DMS114 treated with DMSO at 0.1 percent for 48 hours (cell line): ENCODE measurements at regions not wholly inside any gene's neighbourhood (a gene's known extent, or its start where the extent isn't known, plus 50 kb on each side); places are given as distances from the start of the nearest gene placed in this dataset.

Experiments used
- DNase-seq: peaks from one replicate; lab custom pipeline; 2025; ENCODE audit not compliant: unreplicated experiment; lab: John Stamatoyannopoulos, UW

DNA sequence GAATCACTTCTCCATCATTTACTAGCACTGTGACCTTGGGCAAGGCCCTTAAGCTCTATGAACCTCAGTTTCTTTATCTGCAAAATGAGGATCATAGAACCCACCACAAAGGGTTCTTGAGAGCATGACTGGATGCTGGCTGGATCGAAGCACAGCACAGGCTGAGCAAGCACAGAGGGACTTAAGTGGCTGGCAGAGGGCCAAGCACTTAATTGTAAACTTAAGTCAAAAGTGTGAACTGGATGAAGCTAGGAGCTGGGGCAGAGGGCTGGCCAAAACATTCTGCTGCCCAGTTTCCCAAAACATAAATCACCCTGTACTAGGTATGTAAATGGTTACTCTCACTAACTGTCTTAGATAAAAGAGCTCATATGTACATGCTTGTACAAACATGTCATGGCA lies 112.3 kb upstream of the WWC1 start:
- no peak for DNase-seq

DNA sequence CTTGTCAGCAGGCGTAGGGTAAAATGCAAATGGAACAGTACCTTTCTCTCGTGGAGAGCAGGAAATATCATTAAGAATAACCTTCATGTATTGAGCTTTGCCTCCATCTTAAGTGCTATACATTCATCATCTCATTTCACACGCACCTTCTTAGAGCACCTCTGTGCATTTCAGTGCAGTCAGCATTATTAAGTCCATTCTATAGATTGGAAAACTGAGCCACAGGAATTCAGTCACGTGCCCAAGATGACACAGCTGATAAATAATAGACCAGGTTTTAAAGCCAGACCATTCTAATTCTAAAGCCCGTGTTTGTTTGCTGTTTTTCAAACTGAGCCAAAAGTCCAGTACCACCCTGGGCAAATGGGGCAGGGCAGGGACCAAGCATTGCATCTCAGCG lies 109.2 kb upstream of the WWC1 start:
- DNase-seq: no peak

DNA sequence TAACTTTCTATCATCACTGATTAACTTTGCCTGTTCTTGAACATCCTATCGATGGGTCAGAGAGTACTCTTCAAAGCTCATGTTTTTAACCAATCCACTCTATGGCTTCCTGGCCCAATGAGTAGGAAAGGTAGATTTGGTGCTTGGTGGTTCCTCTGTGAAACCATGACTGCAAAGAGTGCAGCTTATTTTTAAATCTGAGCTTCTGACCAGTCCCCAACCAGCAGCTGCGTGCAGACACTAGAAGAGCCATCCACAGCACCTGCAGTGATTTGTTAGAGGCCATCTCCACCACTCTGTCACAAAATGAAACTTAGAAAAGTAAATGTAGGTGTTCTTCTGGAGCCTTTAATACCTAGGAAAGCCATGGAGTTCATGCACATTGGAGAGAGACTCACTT lies 107.3 kb upstream of the WWC1 start:
- DNase-seq: no peak

DNA sequence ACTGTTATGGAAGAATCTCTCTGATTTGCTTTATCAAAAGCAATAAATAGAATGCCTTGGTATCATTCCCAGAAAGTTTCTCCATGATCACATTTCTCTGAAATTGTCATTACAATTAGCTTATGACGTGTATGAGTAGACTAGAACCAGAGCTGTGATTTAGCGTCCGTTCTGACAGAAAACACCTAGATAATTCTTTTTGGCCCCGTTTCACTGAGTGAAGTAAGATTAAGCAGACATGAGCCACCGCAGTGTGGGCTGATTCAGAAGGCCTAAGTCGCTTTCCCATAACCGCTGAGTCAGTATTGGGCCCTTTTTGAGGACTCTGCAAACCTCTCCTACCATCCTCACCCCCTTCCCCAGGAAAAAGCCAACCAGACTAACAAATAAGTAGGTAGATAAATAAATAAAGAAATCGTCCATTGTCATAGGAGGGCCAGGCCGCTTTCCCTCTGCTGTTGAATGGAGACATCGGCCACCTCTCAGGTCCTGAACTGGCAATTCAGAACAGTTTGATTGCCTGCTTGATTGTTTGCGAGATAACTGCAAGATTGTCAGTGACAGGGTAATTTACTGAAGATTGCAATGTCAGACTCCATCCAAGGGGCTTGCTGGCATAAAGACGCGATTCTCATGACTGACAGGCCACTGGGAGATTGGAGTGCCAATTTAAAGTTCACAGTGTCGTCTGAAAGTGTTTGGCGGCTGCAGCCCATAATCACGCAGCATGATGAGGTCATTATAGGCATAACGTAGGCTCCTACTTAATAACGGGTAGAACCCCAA lies 105.0 kb upstream of the WWC1 start:
- DNase-seq: no peak

DNA sequence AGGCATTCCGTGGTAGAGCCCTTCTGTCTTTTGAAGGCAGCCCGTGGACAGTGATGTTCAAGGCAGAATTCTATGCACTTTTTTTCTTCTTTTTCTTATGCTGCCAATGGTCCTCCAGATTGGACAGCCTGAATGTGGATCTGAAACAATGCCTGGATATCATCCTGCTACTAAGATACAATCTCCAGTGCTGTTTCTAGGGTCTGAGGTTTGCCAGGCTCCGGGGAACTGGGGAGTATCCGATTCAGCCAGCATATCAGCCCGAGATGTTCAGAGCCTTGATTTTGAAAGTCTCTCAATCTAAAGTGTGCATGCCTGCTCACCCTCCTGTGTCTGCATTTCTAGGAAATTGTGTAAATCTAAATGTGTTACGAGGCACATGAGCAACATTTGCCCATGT lies 103.8 kb upstream of the WWC1 start:
- no peak for DNase-seq

DNA sequence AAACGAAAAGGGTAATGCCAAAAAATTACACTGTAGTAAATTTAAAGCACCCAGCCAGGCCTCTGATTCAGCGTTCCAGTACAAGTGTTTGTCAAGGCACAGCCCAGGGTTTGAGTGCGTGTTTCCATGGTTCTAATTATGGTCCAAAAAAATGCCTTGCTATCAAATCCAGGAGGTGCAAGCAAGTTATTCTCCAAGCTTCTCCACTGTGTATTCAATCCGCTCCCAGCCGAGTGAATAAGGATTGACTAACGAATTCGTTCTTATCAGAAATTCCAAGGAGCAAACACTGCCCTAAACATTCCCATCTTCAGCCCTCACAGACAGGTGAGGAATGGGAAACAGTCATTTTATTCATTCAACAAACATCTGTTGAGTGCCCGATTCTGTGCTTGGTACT lies 103.3 kb upstream of the WWC1 start:
- DNase-seq: no peak

DNA sequence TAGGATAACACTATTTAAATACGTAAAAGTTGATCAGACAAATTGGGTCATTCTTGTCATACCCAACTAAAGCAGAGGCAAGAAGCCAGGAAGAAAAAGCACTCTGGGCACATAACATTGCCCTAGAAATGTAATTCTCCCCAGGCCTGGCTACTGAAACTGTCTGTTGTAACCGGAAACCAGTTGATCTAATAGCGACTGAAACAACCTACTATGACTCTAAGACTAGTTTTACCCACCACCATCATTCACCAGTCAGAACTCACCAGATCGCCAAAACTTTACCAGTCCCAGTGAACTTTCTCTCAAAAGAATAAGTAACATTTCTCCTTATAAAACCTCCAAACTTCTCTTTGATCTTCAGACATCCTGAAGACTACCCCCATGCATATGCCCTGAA lies 99.3 kb upstream of the WWC1 start:
- DNase-seq: no peak

DNA sequence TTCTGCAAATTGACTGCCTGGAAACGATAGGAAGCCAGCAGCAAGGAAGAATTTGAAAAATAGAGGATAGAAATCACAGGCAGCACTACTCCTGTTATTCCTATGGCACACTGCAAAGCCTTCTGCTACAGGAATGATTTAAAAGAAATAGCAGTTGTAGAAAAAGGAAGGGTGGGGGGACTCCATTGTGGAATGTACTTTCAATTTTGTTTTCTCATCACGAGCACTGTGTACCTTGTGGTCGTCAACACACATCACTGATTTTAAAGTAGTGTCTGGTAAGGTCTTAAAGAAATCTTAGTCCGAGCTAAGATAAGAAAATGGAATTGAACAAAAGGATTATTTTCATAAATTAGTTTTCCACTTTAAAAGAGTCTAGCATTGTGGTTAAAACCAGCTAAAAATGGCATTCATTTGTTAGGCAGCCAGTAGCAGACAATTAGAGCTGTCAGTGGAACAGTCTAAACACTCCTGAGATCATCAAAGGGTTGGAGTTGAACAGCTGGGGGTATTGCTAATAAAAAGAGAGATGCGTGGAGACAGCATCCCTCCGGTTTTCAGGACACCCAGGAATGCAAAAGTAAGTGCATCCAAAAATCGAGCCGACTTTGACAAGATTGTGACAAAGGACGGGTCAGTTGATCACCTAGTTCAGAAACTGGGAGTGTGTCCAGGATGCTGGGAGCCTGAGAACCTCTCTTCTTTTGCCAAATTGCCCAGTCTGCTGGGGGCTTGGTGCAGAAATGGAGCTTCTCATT lies 97.8 kb upstream of the WWC1 start:
- no peak for DNase-seq

DNA sequence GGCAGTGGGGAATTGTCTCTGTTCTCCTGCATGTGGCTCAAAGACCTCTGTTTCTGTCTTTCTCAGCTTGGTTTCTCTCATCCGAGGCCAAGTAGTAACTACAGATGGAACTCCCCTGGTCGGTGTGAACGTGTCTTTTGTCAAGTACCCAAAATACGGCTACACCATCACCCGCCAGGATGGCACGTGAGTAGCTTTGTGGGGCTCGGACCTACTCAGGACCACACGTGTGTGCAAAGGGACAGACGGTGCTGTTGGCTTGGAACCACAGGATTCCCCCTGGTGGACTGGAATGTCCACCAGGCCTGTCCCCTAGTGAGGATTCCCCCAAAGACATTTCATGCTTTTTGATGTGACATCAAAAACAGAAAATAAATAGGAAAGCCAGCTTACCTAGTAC lies 96.3 kb upstream of the WWC1 start:
- DNase-seq: no peak

DNA sequence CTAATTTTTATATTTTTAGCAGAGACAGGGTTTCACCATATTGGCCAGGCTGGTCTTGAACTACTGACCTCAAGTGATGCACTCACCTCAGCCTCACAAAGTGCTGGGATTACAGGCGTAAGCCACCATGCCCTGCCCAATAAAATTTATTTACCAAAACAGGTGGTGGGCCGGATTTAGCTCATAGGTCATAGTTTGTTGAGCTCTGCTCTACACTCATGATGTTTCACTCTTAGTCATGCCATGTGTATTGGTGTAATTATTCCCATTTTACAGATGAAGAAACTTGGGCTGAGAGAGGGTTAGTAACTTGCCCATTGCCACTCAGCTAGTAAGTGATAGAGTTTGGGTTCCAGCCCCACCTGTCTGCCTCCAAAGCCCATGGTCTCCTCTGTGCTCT lies 93.1 kb upstream of the WWC1 start:
- no peak for DNase-seq

DNA sequence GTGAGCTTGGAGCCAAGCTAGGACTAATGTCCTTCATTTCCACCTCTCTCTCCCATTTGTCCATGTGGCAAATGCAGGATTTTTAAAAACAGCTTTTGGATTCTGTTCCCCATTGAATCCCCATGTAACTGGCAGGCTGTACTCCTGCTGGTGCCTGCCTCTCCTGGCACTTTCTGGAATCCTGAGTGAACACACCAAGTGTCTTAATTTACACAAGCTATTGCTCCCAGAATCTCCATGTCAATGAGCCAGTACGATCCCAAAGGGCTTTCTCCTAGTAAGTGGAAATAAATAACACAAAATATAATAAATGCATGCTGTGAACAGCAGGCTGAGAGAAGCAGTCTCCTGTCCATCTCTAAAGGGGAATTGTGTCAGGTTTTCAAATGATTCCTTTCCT lies 88.4 kb upstream of the WWC1 start:
- DNase-seq: no peak

DNA sequence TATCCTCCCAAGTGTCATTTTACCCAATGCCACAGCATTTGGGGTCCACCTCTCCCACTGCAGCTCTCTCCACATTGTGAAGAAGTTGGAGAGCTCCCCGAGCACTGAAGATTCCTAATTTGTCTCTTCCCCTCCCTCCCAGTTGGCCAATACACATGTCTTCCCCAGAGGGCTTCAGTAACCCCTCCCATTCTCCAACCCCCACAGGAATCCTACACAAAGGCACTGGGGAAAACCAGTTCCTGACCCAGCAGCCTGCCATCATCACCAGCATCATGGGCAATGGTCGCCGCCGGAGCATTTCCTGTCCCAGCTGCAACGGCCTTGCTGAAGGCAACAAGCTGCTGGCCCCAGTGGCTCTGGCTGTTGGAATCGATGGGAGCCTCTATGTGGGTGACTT lies 87.3 kb upstream of the WWC1 start:
- no peak for DNase-seq

DNA sequence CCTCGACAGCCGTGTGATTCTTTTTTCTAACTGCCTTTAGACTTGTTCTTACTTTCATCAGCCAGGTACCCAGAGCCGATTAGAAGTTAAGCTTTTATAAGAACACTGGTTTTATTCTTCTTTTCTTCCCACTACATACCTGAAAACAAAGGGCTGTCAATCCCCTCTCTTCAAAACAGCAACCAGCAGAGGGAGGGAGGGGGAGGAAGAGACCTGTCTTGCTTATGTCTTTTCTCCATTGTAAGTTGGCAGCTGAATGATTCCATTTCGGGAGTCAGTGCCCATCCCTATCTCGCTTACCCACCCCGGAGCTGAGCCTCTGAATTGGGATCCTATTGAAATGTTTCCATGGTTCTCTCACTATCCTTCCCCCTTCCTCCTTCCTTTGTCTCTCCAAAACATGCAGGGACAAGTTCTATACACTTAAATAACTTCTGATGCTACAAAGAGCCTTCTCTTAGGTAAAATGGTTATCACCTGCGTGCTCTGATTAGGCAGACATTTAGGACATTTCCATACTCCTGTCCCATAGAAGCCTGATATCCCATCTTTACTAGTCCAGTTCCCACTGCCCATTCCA lies 83.9 kb upstream of the WWC1 start:
- no peak for DNase-seq

DNA sequence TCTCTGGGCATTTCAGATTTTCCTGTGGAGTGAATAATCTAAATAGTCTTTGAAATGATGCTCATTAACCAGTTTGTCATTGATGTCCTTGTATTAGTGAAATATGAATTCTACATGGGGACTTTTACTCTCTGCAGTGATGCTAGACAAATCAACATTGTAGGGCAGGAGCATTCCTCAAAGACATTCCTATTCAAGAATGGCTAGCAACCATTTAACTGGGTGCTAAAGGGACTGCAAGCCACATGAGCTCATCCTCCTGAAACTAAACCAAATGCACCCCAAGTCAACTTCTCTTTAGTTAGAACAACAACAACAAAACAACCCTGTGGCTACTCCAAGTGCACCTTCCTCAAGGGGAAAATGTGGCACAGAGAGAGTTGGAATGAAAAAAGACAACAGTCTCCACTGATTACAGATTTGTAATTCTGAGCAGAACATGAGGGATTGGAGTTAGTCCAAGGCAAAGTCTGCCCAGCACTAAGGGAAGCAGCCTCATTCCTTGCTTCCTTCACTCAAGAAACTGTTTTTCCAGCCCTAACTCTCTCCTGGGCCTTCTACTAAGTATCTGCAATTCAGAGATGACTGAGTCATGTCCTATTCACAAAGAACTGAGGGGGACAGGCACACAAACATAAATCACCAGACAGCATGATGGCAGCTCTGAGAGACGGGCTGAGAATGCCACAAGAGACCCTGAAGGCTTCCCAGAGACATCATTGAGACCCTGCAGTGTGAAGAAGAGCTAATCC lies 82.0 kb upstream of the WWC1 start:
- no peak for DNase-seq

DNA sequence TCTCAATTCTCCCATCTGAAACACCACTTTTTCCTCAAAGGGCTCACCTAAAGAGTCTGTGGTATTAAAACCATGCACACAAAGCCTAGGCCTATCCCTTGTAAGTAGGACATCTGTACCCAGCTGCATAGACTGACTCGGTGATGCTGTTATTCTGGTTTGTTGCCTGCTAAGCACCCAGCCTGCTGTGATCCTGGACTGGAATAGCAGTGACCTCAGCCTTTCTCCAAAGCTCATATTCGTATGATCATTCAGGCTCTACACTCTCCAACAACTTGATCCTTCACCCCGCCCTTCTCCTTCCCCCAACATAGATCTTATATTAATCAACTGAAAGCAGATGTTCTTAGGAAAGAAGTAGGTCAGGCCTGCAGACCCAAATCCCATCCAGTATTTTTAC lies 81.4 kb upstream of the WWC1 start:
- no peak for DNase-seq

DNA sequence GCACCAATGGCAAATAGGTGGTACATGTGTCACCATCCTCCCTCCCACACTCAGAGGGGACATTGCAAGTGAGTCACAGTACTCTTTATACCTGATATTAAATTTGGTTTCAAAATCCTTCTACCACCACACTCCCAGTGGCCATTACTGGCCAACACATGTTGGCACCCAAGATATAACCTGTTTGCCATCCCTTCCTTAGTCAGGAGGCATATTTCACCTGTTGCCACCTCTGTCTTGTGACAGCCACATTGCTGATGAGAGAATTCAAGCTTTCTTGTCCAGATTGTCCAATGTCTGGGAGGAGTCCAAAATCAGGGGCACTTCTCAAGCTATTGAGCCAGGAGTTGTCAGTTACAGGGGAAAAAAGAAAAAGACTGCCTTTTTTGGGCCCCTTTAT lies 80.2 kb upstream of the WWC1 start:
- no peak for DNase-seq

DNA sequence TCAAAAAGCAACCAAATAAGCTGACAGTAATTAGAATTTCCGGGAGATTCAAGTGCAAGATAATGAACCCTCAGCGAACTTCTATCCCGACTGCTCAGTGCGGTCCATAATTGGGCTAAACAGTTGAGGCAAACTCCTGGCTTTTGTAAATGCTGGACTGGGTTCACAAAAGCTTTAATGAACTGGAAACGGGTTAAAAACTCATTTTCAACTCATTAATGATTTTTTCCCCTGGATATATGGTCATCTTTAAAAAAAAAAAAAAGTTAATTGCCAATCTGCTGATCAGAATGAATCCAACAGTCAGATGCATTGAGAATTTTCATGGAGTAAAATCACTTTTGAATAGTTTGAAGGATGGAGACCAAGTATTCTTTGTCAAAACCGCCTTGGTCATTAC lies 79.5 kb upstream of the WWC1 start:
- no peak for DNase-seq

DNA sequence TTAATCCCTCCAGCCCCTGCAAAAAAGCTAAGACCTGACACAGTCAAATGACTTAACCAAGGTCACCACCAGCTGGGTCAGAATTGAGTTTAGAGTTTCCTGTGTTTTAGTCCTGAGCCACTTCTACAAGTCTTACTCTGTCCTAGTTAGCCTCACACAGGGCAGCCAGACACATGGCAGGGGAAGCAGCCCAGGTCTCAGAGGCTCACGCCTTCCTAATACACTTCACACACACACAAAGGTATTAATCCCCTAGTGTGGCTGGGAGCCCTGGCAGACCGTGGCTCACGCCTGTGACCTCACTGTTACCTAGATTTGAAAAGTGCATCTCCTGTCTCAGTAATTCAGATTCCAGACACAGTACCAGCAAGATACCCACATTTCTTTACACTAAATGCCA lies 77.4 kb upstream of the WWC1 start:
- DNase-seq: no peak

DNA sequence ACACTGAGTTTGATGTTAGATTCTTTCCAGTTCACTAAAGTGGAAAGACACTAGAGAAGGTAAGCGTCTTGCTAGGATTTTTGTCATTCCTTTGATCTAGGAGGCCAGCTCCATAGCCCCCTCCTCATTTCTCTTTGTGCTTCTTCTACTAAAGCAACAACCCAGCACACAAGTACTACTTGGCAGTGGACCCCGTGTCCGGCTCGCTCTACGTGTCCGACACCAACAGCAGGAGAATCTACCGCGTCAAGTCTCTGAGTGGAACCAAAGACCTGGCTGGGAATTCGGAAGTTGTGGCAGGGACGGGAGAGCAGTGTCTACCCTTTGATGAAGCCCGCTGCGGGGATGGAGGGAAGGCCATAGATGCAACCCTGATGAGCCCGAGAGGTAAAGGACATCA lies 76.6 kb upstream of the WWC1 start:
- no peak for DNase-seq

DNA sequence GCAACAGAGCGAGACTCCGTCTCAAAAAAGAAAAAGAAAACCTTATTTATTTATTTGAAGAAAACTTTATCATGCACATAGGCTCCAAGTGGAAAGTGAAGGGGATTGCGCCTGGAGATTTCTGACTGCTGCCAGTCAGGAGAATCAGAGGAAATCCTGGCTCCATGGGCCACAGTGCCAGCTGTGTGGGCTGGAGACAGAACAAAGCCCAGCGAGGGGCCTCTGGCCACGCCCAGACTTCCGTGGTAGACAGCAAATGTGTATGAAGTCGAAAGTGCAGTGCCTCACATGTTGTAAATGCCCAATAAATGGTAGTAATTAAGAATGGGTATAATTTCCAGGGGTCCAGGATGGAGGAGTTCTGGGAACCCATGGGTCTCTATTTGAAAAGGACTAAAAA lies 75.8 kb upstream of the WWC1 start:
- no peak for DNase-seq

DNA sequence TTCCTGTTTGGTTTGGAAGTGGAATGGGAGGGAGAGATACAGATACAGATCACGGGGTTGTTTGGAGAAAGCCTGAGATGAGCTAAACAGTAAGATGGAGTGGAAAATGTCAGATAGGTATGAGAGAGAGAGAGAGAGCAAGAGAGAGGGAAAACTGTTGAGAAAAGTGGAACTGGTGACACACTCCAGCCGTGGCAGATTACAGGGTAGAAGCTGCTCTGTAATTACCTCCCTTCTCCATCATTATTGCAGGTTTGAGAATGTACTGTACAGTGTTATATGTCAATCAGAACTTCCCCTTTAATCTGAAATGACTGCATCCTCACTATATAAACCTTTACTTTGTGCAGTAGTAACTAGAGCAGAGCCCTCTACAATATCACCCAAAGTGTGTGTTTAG lies 74.5 kb upstream of the WWC1 start:
- no peak for DNase-seq

DNA sequence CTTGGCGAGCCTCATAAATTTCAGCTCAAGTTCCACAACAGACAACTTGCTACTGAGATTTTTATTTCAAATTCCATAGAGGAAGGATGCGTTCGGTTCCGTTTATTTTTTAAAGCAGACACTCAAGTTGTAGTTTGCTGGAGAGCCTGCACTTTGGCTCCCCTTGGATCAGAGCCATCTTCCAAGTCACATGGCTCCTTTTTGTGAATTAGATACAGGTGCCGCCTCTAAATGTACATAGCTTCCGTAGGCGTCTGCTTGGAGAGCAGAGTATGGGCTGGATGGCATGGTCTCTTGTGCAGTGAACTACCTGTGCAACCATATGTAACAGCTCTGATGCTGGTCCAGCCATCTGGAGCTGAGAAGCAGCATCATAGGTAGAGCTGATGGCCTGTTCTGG lies 73.9 kb upstream of the WWC1 start:
- no peak for DNase-seq
